ENCODE measurements at regions not wholly inside any gene's neighbourhood (a gene's known extent, or its start where the extent isn't known, plus 50 kb on each side); places are given as distances from the start of the nearest gene placed in this dataset.

DNA sequence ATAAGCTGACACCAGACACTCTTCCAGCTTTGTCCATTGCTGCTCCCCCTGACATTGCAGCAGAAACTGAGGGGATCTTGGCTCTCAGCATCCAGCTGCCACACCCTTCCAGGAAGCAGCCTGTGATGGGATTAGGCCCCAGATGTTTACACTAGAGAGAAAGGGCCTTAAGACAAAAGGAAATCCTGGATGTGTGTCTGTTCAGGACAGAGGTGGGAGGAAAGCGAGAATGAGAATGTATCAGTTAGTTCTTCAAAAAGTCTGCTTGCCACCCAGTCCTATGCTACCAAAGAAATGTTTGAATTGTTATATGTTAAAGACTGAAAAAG is 58.8 kb downstream of the HES1 start:
- no peaks in the 10 kb centered on the region for H3K27me3 ChIP-seq (ENCODE audit: insufficient read depth, low read length)
- no peak overlapping the region for H4K91ac ChIP-seq (ENCODE audit: insufficient read length, low read depth, low read length)
- H2BK120ac ChIP-seq (ENCODE audit: low read depth, low read length, poor library complexity, severe bottlenecking) = no peak overlapping the region
- H3K9ac ChIP-seq (ENCODE audit: extremely low read depth, insufficient read length, low read length) = no peak overlapping the region
- no peaks in the 10 kb centered on the region for H3K23me2 ChIP-seq (ENCODE audit: insufficient read length, low read depth, low read length, poor library complexity, severe bottlenecking)
- Mint-ChIP-seq H3K9me3 (no peaks in the 10 kb centered on the region), H3K4me1 (peaks cover 9 to 10% of the 10 kb centered on the region in 2 experiments; a peak in 3 of 4 replicates), H3K27ac (no peak overlapping the region; a peak in 1 of 7 replicates), H3K36me3 (ENCODE audit: insufficient read depth in 1 of 3, low read depth in 3 of 3) (no peaks in the 10 kb centered on the region), H3K27me3 (ENCODE audit: low read depth) (peaks cover 20% of the 10 kb centered on the region), H3K4me3 (no peak overlapping the region)
- no peaks in the 10 kb centered on the region for H4K20me1 ChIP-seq (ENCODE audit: control insufficient read depth, insufficient read depth, insufficient read length)
- no peak overlapping the region for H2BK5ac ChIP-seq (ENCODE audit: insufficient read length, low read length)
- H3K4me1 ChIP-seq (ENCODE audit: insufficient read depth, low read length) = no peaks in the 10 kb centered on the region
- H3K4me2 ChIP-seq (ENCODE audit: insufficient read depth, insufficient read length, low read length) = no peak overlapping the region
- no peak for DNase-seq
- no peak overlapping the region for H4K8ac ChIP-seq (replicated peaks; ENCODE audit: insufficient read length, low read depth, low read length)
- no peak overlapping the region for H3K4ac ChIP-seq (ENCODE audit: low read depth, low read length)
- no peak overlapping the region for H2BK12ac ChIP-seq (ENCODE audit: insufficient read length, low read depth, low read length)
- H3K14ac ChIP-seq (ENCODE audit: insufficient read depth, low read length) = no peak overlapping the region
- no peak overlapping the region for H3K23ac ChIP-seq (ENCODE audit: insufficient read length, low read depth, low read length)
- H3K27ac ChIP-seq (ENCODE audit: insufficient read length, low read depth, low read length) = no peak overlapping the region
- no peak overlapping the region for H3K18ac ChIP-seq (ENCODE audit: insufficient read length, low read depth, low read length)
- no CpG with 5 or more reads among the region's 1 CpG for WGBS (ENCODE audit: extremely low coverage, insufficient read length, low lambda C conversion rate)
- no peaks in the 10 kb centered on the region for H3K9me3 ChIP-seq (ENCODE audit: control insufficient read depth, low read depth, low read length)
- H2BK20ac ChIP-seq (ENCODE audit: low read depth, low read length, poor library complexity, severe bottlenecking) = no peak overlapping the region
- H3K79me1 ChIP-seq (ENCODE audit: insufficient read depth, low read depth, low read length, poor library complexity, severe bottlenecking) = no peaks in the 10 kb centered on the region
- no peak overlapping the region for H3K56ac ChIP-seq (ENCODE audit: insufficient read length, low read depth, low read length)
- no peak overlapping the region for H2AFZ ChIP-seq (ENCODE audit: low read length)
- no peak overlapping the region for H4K5ac ChIP-seq (ENCODE audit: insufficient read length, low read depth, low read length)
- H2BK15ac ChIP-seq (ENCODE audit: low read depth, low read length) = no peak overlapping the region
- H3K79me2 ChIP-seq (ENCODE audit: insufficient read depth, low read length) = no peaks in the 10 kb centered on the region
- no peak overlapping the region for H2AK5ac ChIP-seq (ENCODE audit: insufficient read length, low read length)
- no peak for TF ChIP-seq CTCF (conservative IDR thresholded peaks at IDR 0.05)
- H3T11ph ChIP-seq (ENCODE audit: low read length) = no peak overlapping the region

Data from H9 (cell line).